PFSK-1 (cell line): ENCODE measurements at regions not wholly inside any gene's neighbourhood (a gene's known extent, or its start where the extent isn't known, plus 50 kb on each side); places are given as distances from the start of the nearest gene placed in this dataset.

Source experiments
- POLR2AphosphoS5 ChIP-seq: IDR thresholded peaks from 2 replicates; pipeline ENCODE4 v1.6.1; 2012; ENCODE audit warnings: low read depth, mild to moderate bottlenecking, control low read depth, low read length, moderate library complexity
- SIN3A ChIP-seq: IDR thresholded peaks from 2 replicates; pipeline ENCODE4 v1.6.1; 2012; ENCODE audit warnings: mild to moderate bottlenecking, low read length, moderate library complexity, borderline replicate concordance; ENCODE audit not compliant: insufficient read depth
- TAF1 ChIP-seq: IDR thresholded peaks from 2 replicates; pipeline ENCODE4 v1.6.1; 2012; ENCODE audit warnings: low read length, control low read depth, borderline replicate concordance; ENCODE audit not compliant: insufficient read depth

DNA sequence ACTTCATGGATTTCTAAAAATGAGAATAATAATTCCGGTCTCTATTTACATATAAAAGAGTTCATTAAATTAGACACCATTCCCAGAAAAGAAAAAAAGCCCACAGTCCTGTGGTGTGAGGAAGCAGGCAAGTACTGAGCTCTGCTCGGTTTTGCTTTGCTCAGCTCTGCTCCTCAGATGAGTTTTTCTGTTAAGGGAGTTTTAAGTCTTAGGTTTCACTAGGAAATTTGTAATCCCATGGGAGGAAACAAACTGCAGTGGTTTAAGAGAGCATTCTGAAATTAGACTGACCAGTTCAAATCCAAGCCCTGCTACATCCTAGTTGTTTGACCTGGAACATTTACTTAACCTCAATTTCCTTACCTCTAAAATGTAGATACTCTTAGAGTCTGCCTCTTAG, 338.6 kb upstream of the MMADHC start:
- TF ChIP-seq SIN3A (no peak), TAF1 (no peak), POLR2AphosphoS5 (no peak)
